Activated CD8-positive, alpha-beta memory T cell treated with anti-CD3 and anti-CD28 coated beads, Interleukin-2, amount 50 U/mL, for 1 hour (primary cell): ENCODE measurements at regions not wholly inside any gene's neighbourhood (a gene's known extent, or its start where the extent isn't known, plus 50 kb on each side); places are given as distances from the start of the nearest gene placed in this dataset.

ENCODE experiments used
- DNase-seq: peaks from one replicate; pipeline ENCODE4 v3.0.0-alpha.2; 2020; ENCODE audit errors: extremely low read depth

DNA sequence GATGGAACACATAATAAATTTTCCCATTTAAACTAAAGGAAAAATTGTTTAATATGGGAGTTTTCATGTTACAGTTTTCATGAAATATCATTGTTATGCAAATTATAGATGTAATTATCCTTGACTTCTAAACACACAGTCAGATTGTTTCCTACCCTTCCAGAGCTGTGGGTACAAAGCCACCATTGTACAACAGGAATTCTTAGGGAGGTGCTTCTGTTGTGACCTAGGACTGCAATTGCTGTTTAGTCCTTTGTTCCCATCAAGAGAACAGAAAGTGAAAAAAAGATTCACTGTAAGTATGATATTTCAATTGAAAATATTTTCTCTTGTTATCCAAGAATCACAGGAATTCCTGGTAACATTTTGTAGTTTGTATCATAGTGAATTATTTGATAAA, 455.3 kb upstream of the NAALADL2 start:
- DNase-seq, result no peak

GRCh38 chr3:174408310-174408709, 450.8 kb upstream of the NAALADL2 start:
- DNase-seq, result no peak

GRCh38 chr3:174409086-174409743, 449.9 kb upstream of the NAALADL2 start:
- no peak for DNase-seq

DNA sequence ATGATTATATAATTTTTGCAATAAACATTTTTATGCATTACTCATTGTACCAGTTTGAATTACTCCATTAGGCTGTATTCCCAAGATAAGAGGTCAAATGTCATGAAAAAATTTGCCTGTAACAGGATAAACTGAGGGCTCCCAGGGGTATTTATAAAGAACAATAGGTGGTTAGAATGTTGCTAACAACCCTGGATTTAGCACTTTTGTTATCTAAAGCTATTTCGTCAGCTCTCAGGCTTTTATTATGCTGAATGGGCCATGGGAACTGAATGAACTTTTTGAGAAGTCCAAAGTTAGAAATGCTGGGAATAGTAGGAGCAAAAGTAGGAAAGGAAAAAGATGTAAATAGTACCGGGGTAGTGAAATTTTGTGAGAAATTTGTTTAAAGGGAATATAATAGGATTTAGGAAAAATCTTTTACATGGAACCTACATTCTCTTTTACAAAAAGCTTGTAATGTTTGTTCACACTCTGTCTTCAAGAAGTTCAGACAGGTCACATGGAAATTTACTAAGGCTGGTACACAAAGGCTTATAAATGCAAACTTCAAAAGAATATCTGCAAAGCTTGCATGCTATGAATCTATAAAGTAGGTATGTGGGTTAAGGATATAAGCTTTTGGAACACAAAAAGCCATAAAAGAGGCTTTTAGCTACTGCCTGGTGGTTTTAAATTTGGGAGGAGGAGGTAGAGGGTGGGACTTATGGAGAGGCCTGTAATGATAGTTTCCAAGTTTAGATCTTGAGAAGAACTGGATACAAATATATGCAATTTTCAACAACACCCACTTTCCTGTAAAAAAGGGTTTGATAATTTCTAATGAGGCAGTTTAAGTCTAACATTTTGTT, 445.8 kb upstream of the NAALADL2 start:
- no peak for DNase-seq

DNA sequence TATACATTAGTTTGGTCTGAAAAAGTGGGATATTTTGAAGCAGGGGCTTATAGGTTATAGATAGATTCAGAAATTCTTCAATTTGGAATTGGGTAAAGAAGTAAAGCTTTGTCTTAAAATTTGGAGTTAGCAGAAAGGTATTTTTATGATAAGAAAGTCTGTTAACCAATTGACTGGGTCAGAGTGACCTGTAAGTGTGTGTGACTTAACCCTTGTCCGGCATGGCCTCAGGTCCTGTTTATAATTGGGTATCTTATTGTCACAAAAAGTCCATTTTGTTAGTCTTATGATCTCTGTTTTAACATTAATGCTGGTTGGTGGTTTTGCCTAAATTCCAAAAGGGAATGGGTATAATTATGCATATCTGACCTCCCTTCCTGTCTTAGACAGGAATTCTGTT, 444.2 kb upstream of the NAALADL2 start:
- no peak for DNase-seq

GRCh38 chr3:174417573-174417972, 441.6 kb upstream of the NAALADL2 start:
- DNase-seq, result no peak

DNA sequence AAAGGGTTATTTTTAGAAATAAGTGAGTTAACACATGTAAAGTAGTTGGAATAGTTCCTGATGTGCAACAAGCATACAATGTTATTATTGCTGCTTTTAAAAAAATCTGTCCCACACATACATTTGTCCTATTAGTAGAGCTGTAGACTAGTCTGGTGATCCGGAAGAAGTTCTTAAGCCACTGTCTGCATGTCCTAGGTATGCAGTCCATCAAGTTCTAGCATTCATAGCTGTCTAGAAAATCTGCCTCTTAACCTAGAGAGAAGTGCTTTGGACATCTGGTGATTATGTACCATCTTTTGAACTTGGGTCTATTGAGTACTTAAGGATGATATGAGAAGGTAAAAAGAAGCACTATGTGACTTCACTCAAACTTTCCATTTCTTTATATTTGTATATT, 439.9 kb upstream of the NAALADL2 start:
- DNase-seq, result no peak

GRCh38 chr3:174423936-174424335, 435.2 kb upstream of the NAALADL2 start:
- no peak for DNase-seq

GRCh38 chr3:174424656-174425055, 434.5 kb upstream of the NAALADL2 start:
- DNase-seq, result no peak

DNA sequence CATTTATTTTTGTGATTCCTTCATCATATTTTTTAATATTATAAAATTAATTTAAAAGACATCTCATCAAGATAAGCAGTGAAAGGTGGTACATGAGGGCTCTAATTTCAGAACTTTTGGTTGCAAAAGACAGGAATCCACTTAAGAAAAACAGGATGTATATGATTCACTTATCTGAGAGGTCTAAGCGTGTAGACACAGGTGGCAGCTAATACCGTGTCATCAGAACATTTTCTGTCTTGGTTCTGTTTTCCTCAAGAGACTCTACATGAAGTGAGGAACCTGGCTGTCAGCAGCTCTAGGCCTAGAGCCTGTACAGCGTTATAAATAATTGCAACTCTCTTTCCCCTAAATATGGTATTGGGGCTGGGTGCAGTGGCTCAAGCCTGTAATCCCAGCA, 433.7 kb upstream of the NAALADL2 start:
- DNase-seq, result no peak

GRCh38 chr3:174430986-174431385, 428.1 kb upstream of the NAALADL2 start:
- no peak for DNase-seq

DNA sequence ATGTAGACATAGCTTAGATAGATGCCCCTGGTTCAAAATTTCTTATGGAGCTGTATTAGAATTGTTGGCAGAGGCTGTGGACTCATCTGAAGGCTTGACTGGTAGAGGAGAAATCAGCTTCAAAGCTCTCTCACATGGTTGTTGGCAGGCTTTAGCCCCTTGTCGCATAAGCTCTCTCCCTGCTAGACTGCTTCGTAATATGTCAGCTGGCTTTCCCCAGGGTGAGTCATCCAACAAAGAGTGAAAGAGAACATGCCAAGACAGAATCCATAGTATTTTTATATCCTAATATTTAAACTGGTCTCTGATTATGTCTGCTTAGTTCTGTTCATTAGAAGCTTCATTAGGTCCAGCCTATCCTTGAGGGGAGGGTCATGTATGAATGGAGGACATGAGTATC, 427.4 kb upstream of the NAALADL2 start:
- DNase-seq, result no peak

GRCh38 chr3:174436367-174436766, 422.8 kb upstream of the NAALADL2 start:
- no peak for DNase-seq

DNA sequence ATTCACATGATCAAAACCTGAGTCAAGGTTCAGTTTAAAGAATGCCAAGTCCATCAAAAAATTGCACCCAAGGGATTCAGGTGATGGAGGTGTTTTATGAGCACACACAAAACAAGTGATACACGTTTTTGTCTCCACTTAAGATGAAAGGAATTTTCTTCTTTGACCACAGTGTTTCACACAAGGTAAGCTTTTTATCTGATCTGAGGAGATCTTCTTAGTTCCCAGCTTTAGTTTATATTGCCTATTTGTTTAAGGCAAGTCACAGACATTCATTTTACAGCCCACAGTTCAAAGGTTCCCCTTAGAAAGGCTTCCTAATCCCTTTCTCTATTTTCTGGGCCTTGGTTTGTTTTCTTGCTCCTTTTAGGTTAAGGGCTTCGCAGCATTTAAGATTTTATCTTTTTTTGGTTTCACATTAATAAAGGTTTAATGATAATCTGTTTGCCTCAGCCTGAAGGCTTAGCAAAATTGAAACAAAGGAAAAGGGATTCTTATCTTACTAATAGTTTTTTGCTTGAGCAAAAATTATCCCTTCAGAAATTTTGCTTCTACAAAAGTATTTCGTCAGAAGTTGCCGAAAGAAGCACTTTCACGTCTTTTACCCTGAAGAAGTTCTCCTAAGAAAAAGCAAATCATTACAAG, 420.5 kb upstream of the NAALADL2 start:
- no peak for DNase-seq

DNA sequence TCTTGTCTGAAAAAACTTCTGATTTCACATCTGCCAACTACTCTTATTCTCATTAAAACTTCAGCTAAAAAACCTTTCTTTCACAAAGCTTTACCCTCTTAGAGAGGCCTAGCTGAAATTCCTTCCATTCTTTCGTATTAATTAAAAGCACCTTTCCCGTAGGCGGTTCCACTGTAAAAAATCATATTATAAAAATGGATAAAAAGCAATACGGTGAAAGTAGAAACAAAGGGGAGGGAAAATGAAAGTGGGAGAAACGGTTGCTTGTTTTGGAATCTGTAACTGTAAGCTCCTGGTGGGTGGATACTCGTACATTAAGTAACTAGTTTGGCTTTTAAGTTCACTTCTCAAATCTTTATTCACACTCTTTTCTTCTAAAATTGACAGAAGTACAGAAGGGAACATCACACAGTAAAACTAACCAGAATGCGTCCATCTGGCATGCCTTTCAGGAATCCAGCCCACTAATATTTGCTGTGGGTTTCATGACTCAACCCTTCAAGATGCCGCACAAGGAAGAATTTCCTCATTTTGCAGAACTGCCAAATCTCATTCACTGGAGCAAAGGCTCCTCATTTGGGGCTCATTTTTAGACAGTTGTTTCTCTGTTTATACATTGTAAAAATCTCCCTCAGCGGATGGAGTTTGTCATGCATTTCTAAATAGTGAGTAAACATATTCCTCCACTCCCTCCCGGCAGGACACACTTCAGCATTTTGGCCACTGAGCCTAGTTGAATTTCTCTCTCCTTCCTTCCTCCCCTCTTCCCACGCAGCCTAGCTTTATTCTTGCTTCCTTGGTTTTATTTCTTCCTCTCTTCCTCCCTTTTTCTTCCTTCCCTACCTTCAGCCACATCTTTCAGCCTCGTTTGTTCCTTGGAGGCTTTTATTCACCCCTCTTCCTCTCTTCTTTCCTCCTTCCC, 419.5 kb upstream of the NAALADL2 start:
- no peak for DNase-seq

- no peak for DNase-seq
Measured at GRCh38 chr3:174440253-174440701, 418.9 kb upstream of the NAALADL2 start.

- peak; percentile 4 for DNase-seq
Measured at GRCh38 chr3:174440741-174441587, 418.2 kb upstream of the NAALADL2 start.

DNA sequence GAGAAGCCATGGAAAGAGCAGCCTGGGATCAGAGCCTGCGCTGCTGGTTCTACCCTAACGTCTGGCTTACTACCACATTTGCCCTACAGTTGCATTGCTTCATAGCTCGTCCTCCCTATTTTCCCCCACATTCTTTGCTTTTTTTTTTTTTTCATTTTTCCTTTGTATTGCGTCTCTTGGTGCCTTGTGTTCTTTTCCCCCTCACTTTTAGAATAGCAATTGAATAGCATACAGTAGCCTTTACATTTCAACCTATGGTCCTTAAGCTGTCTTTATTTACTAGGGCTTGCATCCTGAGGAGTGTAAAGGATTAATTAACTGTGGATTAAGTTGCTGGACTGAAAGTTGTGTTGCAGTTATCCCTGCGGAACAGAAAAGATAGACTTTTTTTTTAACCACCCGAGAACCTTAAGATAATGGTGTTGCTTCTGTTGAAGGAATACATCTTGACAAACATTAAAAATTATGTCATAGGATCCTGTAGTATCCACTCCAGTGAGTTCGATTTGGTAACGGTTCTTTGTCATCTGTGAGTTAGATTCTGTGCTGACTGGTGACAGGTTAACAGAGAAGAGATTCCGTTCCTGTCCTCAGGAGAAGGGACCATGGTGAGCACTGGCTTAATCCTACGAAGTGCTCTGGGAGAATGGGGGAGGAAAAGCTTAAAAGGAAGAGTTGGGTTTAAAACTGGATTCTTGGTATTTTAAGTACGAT, 417.4 kb upstream of the NAALADL2 start:
- DNase-seq, result no peak

DNA sequence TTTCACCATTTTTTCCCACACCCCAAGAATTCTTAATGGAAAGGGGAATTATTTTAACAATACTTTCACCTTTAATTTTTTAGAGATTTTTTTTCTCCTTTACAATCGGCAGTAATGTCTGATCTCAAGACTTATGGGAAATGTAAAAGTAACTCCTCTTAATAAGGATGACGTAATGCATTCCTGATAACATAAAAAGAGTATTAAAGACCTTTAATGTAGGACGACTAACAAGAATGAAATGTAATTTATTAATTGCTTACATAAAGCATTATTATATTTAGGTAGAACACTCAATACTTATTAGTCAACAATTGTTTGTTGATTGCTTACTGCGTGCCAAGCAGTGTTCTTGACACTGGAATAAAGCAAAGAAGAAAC, 416.8 kb upstream of the NAALADL2 start:
- DNase-seq, result no peak

DNA sequence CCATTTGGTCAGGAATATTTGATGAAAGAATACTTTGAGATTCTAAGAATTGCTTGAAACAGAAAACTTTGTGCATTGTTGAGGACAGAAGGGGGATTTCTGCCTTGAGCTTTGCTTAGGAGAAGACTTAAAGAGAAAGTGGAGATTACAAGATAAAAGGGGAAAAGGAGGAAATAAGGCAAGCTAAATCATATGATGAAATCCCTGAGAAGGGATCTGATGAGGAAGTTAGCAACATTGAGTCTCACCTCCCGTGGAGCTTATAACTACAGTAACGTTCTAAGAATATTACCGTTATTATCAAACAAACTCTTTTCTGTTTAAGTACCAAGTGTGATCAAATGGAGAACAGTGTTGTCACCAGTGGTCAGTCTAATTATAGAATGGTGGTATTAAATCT, 414.7 kb upstream of the NAALADL2 start:
- DNase-seq, result no peak
